ENCODE measurements at regions not wholly inside any gene's neighbourhood (a gene's known extent, or its start where the extent isn't known, plus 50 kb on each side); places are given as distances from the start of the nearest gene placed in this dataset.

DNA sequence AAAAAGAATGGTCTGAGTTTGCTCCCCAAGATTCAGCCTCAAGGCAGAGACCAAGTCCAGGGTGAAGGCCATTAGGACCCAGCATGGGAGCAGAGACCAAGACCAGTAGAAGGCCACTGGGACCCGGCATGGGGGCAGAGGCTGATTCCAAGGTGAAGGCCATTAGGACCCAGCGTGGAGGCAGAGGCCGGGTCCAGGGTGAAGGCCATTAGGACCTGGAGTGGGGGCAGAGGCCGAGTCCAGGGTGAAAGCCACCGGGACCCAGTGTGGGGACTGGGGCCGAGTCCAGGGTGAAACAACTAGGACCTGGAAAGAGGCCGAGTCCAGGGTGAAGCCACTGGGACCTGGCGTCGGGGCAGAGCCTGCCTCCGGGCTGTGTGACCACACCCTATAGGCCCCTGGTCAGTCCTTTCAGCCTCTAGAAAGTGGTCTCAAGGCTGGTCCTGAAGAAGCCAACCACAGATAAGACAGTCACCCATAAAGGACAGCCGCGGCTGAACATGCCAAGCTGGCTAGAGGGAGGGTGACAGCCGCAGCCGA is 113.8 kb upstream of the SALL3 start:
- H3K4me1 ChIP-seq, result no peaks in the 10 kb centered on the region
- H3K27me3 ChIP-seq, result no peaks in the 10 kb centered on the region
- no peak overlapping the region for H3K27ac ChIP-seq
- no peaks in the 10 kb centered on the region for H3K9me3 ChIP-seq
- DNase-seq, result no peak
- intact Hi-C loops (cut with DNase I; ENCODE audit: low total_unique reads), result no loop called here
- no peaks in the 10 kb centered on the region for H3K36me3 ChIP-seq (ENCODE audit: low read depth, missing control alignments)
- TF ChIP-seq, protein P1, sequence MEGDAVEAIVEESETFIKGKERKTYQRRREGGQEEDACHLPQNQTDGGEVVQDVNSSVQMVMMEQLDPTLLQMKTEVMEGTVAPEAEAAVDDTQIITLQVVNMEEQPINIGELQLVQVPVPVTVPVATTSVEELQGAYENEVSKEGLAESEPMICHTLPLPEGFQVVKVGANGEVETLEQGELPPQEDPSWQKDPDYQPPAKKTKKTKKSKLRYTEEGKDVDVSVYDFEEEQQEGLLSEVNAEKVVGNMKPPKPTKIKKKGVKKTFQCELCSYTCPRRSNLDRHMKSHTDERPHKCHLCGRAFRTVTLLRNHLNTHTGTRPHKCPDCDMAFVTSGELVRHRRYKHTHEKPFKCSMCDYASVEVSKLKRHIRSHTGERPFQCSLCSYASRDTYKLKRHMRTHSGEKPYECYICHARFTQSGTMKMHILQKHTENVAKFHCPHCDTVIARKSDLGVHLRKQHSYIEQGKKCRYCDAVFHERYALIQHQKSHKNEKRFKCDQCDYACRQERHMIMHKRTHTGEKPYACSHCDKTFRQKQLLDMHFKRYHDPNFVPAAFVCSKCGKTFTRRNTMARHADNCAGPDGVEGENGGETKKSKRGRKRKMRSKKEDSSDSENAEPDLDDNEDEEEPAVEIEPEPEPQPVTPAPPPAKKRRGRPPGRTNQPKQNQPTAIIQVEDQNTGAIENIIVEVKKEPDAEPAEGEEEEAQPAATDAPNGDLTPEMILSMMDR (IDR thresholded peaks at IDR 0.05), result no peak
- no peak for TF ChIP-seq POLR2A (IDR thresholded peaks at IDR 0.05)
- H3K4me3 ChIP-seq, result no peak overlapping the region
- 84 to 89% methylated on average over 14 of the region's 14 CpGs for WGBS, 2 donors

DNA sequence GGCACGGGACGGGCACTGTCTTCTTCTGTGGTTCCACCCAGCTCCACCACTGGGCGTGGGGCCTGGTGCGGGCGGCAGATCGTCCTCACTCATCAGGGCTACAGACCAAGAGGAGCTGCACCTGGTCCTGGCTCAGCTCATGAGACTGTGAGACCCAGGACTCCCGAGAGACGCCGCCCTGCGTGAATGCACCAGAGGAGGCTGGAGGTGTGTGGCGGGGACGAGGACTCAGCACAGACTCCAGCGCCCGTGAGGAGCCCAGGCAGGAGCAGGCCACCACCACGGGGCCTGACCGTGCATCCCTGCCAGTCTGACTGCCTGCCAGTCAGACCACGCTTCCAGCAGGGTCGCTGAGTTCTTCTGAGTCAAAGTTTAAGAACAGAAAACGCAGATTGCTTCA is 112.5 kb upstream of the SALL3 start:
- H3K27ac ChIP-seq, result no peak overlapping the region
- H3K4me3 ChIP-seq, result no peak overlapping the region
- WGBS, 2 donors, result 90% methylated on average over 19 of the region's 19 CpGs; no CpG with 5 or more reads in 1 of the 2 donors
- DNase-seq, result no peak
- no peaks in the 10 kb centered on the region for H3K9me3 ChIP-seq
- H3K4me1 ChIP-seq, result no peaks in the 10 kb centered on the region
- TF ChIP-seq, protein P1 (IDR thresholded peaks at IDR 0.05), result no peak
- no peak for TF ChIP-seq POLR2A (IDR thresholded peaks at IDR 0.05)
- no peaks in the 10 kb centered on the region for H3K36me3 ChIP-seq (ENCODE audit: low read depth, missing control alignments)
- intact Hi-C loops (cut with DNase I; ENCODE audit: low total_unique reads), result no loop called here
- no peaks in the 10 kb centered on the region for H3K27me3 ChIP-seq

DNA sequence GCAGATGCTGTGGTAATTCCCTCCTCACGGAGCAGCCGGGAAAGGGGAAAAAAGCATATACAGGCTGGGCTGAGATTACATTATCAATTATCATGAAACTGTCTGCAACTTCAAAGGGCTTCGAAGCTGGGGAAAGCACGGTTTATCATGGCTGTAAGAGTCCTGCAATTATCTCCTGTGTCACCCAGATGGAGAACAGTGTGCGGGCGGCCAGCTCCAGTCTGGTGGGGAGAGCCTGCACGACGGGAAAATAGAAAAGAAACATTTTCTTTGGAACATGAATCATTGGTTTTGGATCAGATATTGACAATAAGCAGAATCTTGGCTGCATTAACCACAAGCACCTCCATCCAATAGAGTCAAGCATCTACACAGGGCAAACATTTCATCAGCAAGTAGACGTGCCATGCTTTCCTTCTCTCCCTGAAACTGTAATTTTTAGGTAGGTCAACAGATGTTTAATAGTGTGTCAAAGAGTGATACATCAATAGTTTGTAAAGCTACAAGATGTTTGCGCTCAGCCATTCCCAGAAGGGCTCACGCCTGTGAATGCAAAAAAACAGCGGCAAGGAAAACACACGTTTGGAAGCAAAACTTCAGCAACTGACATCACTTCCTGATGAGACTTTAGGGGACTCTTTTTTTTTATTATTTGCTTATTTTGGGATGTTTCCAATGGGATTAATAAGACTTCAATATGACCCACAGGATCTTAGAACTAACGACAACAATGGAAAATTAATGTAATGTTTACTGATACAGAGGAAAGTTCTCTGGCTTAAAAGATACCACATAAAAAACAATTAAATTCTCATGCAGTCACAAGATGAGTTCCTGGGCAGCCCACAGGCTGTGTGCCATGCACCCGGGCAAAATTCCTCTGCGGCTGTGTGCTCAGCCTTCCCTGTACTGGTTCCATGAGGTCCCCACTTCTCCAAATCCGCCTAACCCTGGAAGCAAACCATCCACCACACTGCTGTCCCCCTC is 111.0 kb upstream of the SALL3 start:
- no peak overlapping the region for H3K4me3 ChIP-seq
- no peaks in the 10 kb centered on the region for H3K4me1 ChIP-seq
- H3K36me3 ChIP-seq (ENCODE audit: low read depth, missing control alignments), result no peaks in the 10 kb centered on the region
- WGBS, 2 donors, result 54 to 59% methylated on average over 17 of the region's 17 CpGs
- H3K27ac ChIP-seq, result no peak overlapping the region
- no peak for TF ChIP-seq POLR2A (IDR thresholded peaks at IDR 0.05)
- TF ChIP-seq, protein P1 (IDR thresholded peaks at IDR 0.05), result no peak
- H3K9me3 ChIP-seq, result no peaks in the 10 kb centered on the region
- no peaks in the 10 kb centered on the region for H3K27me3 ChIP-seq
- intact Hi-C loops (cut with DNase I; ENCODE audit: low total_unique reads), result no loop called here
- DNase-seq, result no peak

DNA sequence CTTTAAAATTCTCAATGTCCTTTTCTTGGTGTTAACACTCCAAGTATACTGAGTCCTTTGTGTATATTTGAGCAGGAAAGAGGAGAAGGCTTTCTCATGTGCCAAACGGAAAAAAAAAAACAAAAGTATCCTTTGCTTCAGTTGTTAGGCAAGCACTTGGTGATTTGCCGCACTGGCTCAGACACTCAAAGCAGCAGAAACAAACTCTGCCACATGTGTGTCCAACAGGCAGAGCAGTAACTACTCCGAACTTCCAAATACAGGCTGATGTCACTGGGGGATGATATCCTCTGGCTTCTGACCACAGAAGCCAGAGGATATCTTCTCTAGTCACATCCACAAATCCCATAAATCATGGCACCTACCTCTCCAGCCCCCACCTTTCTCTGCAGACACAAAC is 108.0 kb upstream of the SALL3 start:
- intact Hi-C loops (cut with DNase I; ENCODE audit: low total_unique reads), result no loop called here

More for the DNA sequence above, 108.0 kb upstream of the SALL3 start:
- no peak for TF ChIP-seq POLR2A (IDR thresholded peaks at IDR 0.05)
- TF ChIP-seq, protein P1 (IDR thresholded peaks at IDR 0.05), result no peak
- Histone ChIP-seq H3K4me3 (no peak overlapping the region), H3K4me1 (no peaks in the 10 kb centered on the region), H3K36me3 (ENCODE audit: low read depth, missing control alignments) (no peaks in the 10 kb centered on the region), H3K27me3 (no peaks in the 10 kb centered on the region), H3K9me3 (no peaks in the 10 kb centered on the region), H3K27ac (no peak overlapping the region)
- WGBS, 2 donors, result 56 to 57% methylated on average over 3 of the region's 3 CpGs
- no peak for DNase-seq
